PC-9 (cell line): ENCODE measurements at regions not wholly inside any gene's neighbourhood (a gene's known extent, or its start where the extent isn't known, plus 50 kb on each side); places are given as distances from the start of the nearest gene placed in this dataset.

Source experiments
- EZH2 ChIP-seq: fragments of 200-600 bp; sonication (generic); IDR thresholded peaks from 2 replicates; pipeline ENCODE4 v1.8.0; 2017; ENCODE audit warnings: antibody characterized with exemption, low read depth
- TF ChIP-seq, protein P1 (sequence below): fragments of 200-600 bp; sonication (generic); conservative IDR thresholded peaks from 2 replicates; pipeline ENCODE4 v1.6.1; 2017; ENCODE audit warnings: mixed run types, antibody characterized with exemption, mild to moderate bottlenecking, moderate library complexity

DNA sequence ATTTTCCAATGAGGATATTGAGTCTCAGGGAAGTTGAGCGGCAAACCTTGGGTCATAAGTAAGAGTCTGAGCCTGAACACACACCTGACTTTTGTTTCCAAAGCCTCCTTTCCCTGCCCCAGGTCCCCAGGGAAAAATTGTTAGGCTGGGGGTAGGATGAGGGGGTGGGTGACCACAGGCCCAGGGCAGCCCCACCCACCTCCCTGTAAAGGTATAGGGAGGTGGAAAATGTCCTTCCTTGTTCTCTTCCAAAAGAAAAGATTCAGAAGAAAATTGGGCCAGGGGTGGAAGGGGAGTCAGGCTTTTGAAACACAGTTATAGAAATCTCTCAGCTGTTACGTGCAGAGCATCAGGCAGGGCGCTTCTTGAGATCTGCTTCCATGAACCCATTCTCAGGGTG, 129.7 kb upstream of the NGF start:
- TF ChIP-seq, protein P1, sequence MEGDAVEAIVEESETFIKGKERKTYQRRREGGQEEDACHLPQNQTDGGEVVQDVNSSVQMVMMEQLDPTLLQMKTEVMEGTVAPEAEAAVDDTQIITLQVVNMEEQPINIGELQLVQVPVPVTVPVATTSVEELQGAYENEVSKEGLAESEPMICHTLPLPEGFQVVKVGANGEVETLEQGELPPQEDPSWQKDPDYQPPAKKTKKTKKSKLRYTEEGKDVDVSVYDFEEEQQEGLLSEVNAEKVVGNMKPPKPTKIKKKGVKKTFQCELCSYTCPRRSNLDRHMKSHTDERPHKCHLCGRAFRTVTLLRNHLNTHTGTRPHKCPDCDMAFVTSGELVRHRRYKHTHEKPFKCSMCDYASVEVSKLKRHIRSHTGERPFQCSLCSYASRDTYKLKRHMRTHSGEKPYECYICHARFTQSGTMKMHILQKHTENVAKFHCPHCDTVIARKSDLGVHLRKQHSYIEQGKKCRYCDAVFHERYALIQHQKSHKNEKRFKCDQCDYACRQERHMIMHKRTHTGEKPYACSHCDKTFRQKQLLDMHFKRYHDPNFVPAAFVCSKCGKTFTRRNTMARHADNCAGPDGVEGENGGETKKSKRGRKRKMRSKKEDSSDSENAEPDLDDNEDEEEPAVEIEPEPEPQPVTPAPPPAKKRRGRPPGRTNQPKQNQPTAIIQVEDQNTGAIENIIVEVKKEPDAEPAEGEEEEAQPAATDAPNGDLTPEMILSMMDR, result no peak
- TF ChIP-seq EZH2, result no peak
